Heart left ventricle (tissue), 13 donors: ENCODE measurements at regions not wholly inside any gene's neighbourhood (a gene's known extent, or its start where the extent isn't known, plus 50 kb on each side); places are given as distances from the start of the nearest gene placed in this dataset.

Experiments used
- CTCF ChIP-seq, 12 donors: fragments of 200-600 bp; sonication (generic) in 4 of 12; IDR thresholded peaks; one replicate each; pipeline versions ENCODE4 v1.5.0 to v1.8.0; 2018 to 2022; ENCODE audit warnings: antibody characterized with exemption in 12 of 12, mild to moderate bottlenecking in 5 of 12
- POLR2A ChIP-seq, 2 donors: fragments of 450-650 bp; IDR thresholded peaks; one replicate each; pipeline ENCODE4 v1.6.1; 2017; ENCODE audit warnings: antibody characterized with exemption in 2 of 2, mild to moderate bottlenecking in 2 of 2, moderate library complexity in 2 of 2
- donor health status: ischemic (EF 13 %, LVEDD 7.1; RV severe dilation, severe dysfunction).
- donor health status: DM: no; HTN: yes; CAD: no.
- donor health status: DM: no; HTN: no; CAD: no.
- donor health status: ischemic (EF 25% LVEDD 6.9; RV normal size, moderate dysfunction).
- donor health status: ischemic (EF 25% LVEDD 5.7; RV mildly dilated, moderate dysfunction).
- donor health status: ischemic (EF 35%, LVEDD 5.7; RV mildly dilated, moderate dysfunction).
- donor health status: nonischemic (EF 11% LVEDD 7.7; RV severe dilation, severe dysfunction).
- donor health status: DM: yes; HTN: yes; CAD: no.
- donor health status: PGD.
- donor health status: ischemic (EF 29% LVEDD 5.4; RV normal size, mild dysfunction).
- donor health status: nonischemic (EF 23%, LVEDD 6.1; RV moderate dilation, normal function).

- TF ChIP-seq POLR2A (IDR thresholded peaks at IDR 0.05) (no peak), CTCF (IDR thresholded peaks at IDR 0.05) (no peak)
These were observed 233.0 kb downstream of the FAM76B start for GRCh38 chr11:95556342-95557163.
